ENCODE measurements at regions not wholly inside any gene's neighbourhood (a gene's known extent, or its start where the extent isn't known, plus 50 kb on each side); places are given as distances from the start of the nearest gene placed in this dataset.

DNA sequence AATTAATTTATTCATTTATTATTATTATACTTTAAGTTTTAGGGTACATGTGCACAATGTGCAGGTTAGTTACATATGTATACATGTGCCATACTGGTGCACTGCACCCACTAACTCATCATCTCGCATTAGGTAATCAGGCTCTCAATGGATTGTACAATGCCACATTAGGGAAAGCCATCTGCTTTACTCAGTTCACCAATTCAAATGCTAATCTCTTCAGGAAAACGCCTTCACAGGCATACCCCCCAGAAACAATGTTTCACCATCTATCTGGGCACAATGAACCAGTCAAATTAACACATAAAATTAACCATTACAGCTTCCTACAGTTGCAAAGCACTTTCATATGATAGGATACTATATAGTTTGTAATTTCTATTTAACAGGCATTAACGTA is 84.8 kb upstream of the DNAJC10 start:
- TF ChIP-seq CTCF (conservative IDR thresholded peaks at IDR 0.05), result no peak
- no peaks in the 10 kb centered on the region for H3K27me3 Mint-ChIP-seq (ENCODE audit: low read depth)
- DNase-seq (ENCODE audit: low read depth, low spot score), result no peak
- H3K9me3 Mint-ChIP-seq, result peaks cover 3% of the 10 kb centered on the region
- H3K4me3 Mint-ChIP-seq, result no peak overlapping the region
- H3K27ac Mint-ChIP-seq (ENCODE audit: unreplicated experiment), result no peak overlapping the region
- no peaks in the 10 kb centered on the region for H3K36me3 Mint-ChIP-seq (ENCODE audit: low read depth)
- peaks cover 19% of the 10 kb centered on the region for H3K4me1 Mint-ChIP-seq

DNA sequence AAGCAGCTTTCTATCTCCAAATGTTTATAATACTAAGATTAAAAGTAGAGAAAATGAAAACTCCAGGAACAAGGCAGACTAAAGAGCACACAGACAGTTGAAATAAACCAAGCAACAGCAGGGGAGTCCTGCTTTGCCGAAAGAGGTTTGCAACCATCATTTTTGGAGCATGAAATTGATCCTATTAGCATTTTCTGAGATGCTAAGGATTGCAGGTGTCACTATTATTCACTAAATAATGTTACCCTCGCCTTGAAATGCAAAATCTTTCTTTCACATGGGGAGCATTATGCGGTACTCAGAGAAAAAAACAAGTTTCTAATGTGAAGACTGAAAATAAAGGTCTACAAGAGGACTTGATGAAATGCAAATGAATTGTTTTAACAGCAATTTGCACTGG is 81.7 kb upstream of the DNAJC10 start:
- no peaks in the 10 kb centered on the region for H3K36me3 Mint-ChIP-seq (ENCODE audit: low read depth)
- no peak for TF ChIP-seq CTCF (conservative IDR thresholded peaks at IDR 0.05)

DNA sequence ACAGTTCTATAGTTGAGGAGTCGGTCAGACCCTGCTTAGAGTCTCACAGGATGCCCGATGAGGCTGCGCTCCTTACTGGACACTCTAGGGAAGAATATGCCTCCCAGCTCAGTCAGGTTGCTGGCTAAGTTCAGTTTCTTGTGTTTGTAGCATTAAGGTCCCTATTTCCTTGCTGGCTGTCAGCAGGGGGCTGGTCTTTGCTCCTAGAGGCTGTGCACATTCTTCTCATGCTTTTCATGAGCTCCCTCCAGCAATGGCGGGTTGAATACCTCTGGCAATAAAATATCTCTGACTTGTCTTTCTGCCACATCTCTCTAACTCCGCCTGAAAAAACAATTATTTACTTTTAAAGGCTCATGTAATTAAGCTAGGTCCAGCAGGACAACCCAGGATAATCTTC is 79.4 kb upstream of the DNAJC10 start:
- no peak for DNase-seq (ENCODE audit: low read depth, low spot score)
- Mint-ChIP-seq H3K27ac (ENCODE audit: unreplicated experiment) (no peak overlapping the region), H3K27me3 (ENCODE audit: low read depth) (no peaks in the 10 kb centered on the region), H3K36me3 (ENCODE audit: low read depth) (no peaks in the 10 kb centered on the region), H3K4me3 (no peak overlapping the region), H3K4me1 (peaks cover 19% of the 10 kb centered on the region), H3K9me3 (no peaks in the 10 kb centered on the region)
- TF ChIP-seq CTCF (conservative IDR thresholded peaks at IDR 0.05), result no peak

More for the DNA sequence above, 81.7 kb upstream of the DNAJC10 start:
- no peaks in the 10 kb centered on the region for H3K27me3 Mint-ChIP-seq (ENCODE audit: low read depth)
- H3K4me3 Mint-ChIP-seq, result no peak overlapping the region
- DNase-seq (ENCODE audit: low read depth, low spot score), result no peak
- H3K4me1 Mint-ChIP-seq, result peaks cover 25% of the 10 kb centered on the region
- H3K27ac Mint-ChIP-seq (ENCODE audit: unreplicated experiment), result no peak overlapping the region
- peaks cover 2% of the 10 kb centered on the region for H3K9me3 Mint-ChIP-seq

DNA sequence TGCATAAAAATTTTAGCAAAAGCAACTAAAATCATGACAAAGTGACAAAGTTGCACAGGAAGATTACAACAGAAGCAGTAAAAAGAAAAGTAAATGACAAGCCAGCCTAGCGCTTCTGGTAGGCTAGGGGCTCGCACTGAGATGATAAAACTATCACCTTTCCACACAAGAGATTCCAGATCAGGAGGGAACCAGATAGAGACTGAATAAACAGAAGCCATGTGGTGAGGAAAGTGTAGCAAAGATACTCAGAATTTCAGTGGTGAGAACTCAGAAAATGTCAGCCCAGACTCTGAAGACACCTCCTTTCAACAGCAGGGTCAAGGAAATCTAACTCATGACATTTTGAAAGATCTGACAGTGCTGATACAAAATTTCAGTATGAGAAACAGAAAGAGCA is 77.4 kb upstream of the DNAJC10 start:
- DNase-seq (ENCODE audit: low read depth, low spot score), result no peak
- H3K27me3 Mint-ChIP-seq (ENCODE audit: low read depth), result no peaks in the 10 kb centered on the region
- H3K36me3 Mint-ChIP-seq (ENCODE audit: low read depth), result no peaks in the 10 kb centered on the region
- H3K27ac Mint-ChIP-seq (ENCODE audit: unreplicated experiment), result no peak overlapping the region
- H3K9me3 Mint-ChIP-seq, result no peaks in the 10 kb centered on the region
- no peak overlapping the region for H3K4me3 Mint-ChIP-seq
- TF ChIP-seq CTCF (conservative IDR thresholded peaks at IDR 0.05), result no peak
- peaks cover 21% of the 10 kb centered on the region for H3K4me1 Mint-ChIP-seq

GRCh38 chr2:182639971-182640370 is 76.1 kb upstream of the DNAJC10 start:
- peaks cover 15% of the 10 kb centered on the region for H3K4me1 Mint-ChIP-seq
- no peak for TF ChIP-seq CTCF (conservative IDR thresholded peaks at IDR 0.05)
- H3K9me3 Mint-ChIP-seq, result peaks cover 2% of the 10 kb centered on the region
- DNase-seq (ENCODE audit: low read depth, low spot score), result no peak
- no peaks in the 10 kb centered on the region for H3K36me3 Mint-ChIP-seq (ENCODE audit: low read depth)
- H3K4me3 Mint-ChIP-seq, result no peak overlapping the region
- H3K27me3 Mint-ChIP-seq (ENCODE audit: low read depth), result no peaks in the 10 kb centered on the region
- no peak overlapping the region for H3K27ac Mint-ChIP-seq (ENCODE audit: unreplicated experiment)

DNA sequence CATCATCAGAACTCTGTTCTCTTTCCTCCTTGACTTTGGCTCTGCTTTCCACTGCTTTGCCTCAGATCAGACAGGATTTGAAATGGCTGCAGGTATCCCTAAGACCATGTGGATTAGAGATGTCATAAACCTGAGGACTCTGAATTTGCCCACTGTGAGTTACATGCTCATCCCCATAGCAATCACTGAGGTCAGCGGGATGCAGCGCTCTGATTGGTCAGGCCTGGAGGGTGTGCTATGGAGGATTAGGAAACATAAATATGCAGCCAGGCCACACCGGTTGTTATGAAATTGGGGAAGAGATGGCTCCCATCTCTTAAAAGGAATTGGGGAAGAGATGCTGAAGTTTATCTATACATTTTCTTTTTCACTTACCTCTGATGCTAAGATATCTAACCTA is 73.7 kb upstream of the DNAJC10 start:
- no peak overlapping the region for H3K27ac Mint-ChIP-seq (ENCODE audit: unreplicated experiment)
- no peak for TF ChIP-seq CTCF (conservative IDR thresholded peaks at IDR 0.05)
- no peak for DNase-seq (ENCODE audit: low read depth, low spot score)
- no peak overlapping the region for H3K4me3 Mint-ChIP-seq
- H3K9me3 Mint-ChIP-seq, result peaks cover 2% of the 10 kb centered on the region
- peaks cover 8% of the 10 kb centered on the region for H3K4me1 Mint-ChIP-seq
- H3K27me3 Mint-ChIP-seq (ENCODE audit: low read depth), result no peaks in the 10 kb centered on the region
- no peaks in the 10 kb centered on the region for H3K36me3 Mint-ChIP-seq (ENCODE audit: low read depth)
